Adrenal gland (tissue), 9 donors: ENCODE measurements at regions not wholly inside any gene's neighbourhood (a gene's known extent, or its start where the extent isn't known, plus 50 kb on each side); places are given as distances from the start of the nearest gene placed in this dataset.
"Not testable (repeated sequence)": the region's sequence is repeated elsewhere in the genome, so short reads cannot be mapped to it uniquely, and the experiment has no call there.

Experiments
- DNase-seq, 7 donors: peaks; one replicate each; pipeline ENCODE4 v3.0.0-alpha.2; 2019 to 2020
- H3K27ac ChIP-seq, 5 donors: fragments of 200-600 bp; sonication (generic) in 4 of 5; 1 replicate in 3 of 5; 2 replicates in 2 of 5; pipeline versions ENCODE4 v1.5.1 to v1.8.0; 2016 to 2020; ENCODE audit warnings: mild to moderate bottlenecking in 1 of 5
- H3K27me3 ChIP-seq: fragments of 200-600 bp; 2 replicates; pipeline ENCODE4 v1.8.0; 2021
- H3K36me3 ChIP-seq, 2 donors: fragments of 200-600 bp; replicated peaks in 1 of 2; 1 replicate in 1 of 2; 2 replicates in 1 of 2; pipeline versions ENCODE4 v1.5.1 to v1.8.0; 2018 to 2022
- H3K4me1 ChIP-seq, 2 donors: fragments of 200-600 bp; replicated peaks in 1 of 2; 1 replicate in 1 of 2; 2 replicates in 1 of 2; pipeline versions ENCODE4 v1.5.1 to v1.8.0; 2018 to 2021
- H3K4me3 ChIP-seq, 4 donors: fragments of 200-600 bp; sonication (generic) in 3 of 4; one replicate each; pipeline ENCODE4 v1.5.1; 2016 to 2018
- H3K9me3 ChIP-seq, 3 donors: fragments of 200-600 bp; sonication (generic) in 1 of 3; replicated peaks in 1 of 3; 1 replicate in 2 of 3; 2 replicates in 1 of 3; pipeline versions ENCODE4 v1.5.1 to v1.8.0; 2016 to 2021
- CTCF ChIP-seq, 6 experiments: fragments of 450-650 bp in 4 of 6; fragments of 200-600 bp in 2 of 6; sonication (generic) in 1 of 6; IDR thresholded peaks; 1 replicate in 5 of 6; 2 replicates in 1 of 6; pipeline versions ENCODE4 v1.5.1 to v1.8.0; 2016 to 2021; ENCODE audit warnings: antibody characterized with exemption in 6 of 6, mild to moderate bottlenecking in 2 of 6, moderate library complexity in 1 of 6
- POLR2A ChIP-seq, 2 donors: fragments of 450-650 bp; IDR thresholded peaks; one replicate each; pipeline ENCODE4 v1.6.1; 2017; ENCODE audit warnings: antibody characterized with exemption in 2 of 2, mild to moderate bottlenecking in 2 of 2, moderate library complexity in 1 of 2
- WGBS, 4 donors: extraction: QIAGEN DNeasy Blood & Tissue Kit in 2 of 4; methylation state at CpG; one replicate each; pipeline versions ENCODE4 v1.1.5 to v1.1.7; 2013 to 2017; 5-methylcytosine and 5-hydroxymethylcytosine counted together
- intact Hi-C, 2 donors: fragments of 100-400 bp; cut with DNase I; formaldehyde crosslinking; loops; one replicate each; pipeline versions ENCODE4 v1.14.1 to v1.15.0; 2022 to 2023
- donor health status: healthy with polysubstance abuse.
- donor health status: Bipolar disorder and iron deficiency.
- donor health status: DM: yes; HTN: yes; CAD: no.
- donor health status: DM: no; HTN: no; CAD: no.
- donor health status: DM: no; HTN: no; CAD: no.

- H3K9me3 ChIP-seq: no peaks in the 10 kb centered on the region
- DNase-seq: no peak
- H3K27ac ChIP-seq: no peak overlapping the region
- no peaks in the 10 kb centered on the region for H3K27me3 ChIP-seq
- no peaks in the 10 kb centered on the region for H3K4me1 ChIP-seq
- 65 to 81% (median 73%) methylated on average over 4 of the region's 4 CpGs for WGBS, 4 donors
- H3K36me3 ChIP-seq: no peaks in the 10 kb centered on the region
- no peak overlapping the region for H3K4me3 ChIP-seq
- TF ChIP-seq POLR2A (IDR thresholded peaks at IDR 0.05) (no peak), CTCF (IDR thresholded peaks at IDR 0.05) (no peak)
- intact Hi-C loops: no loop called here
Observed at GRCh38 chr10:129063212-129063611, 403.8 kb upstream of the MGMT start.

- intact Hi-C loops: no loop called here
- no peaks in the 10 kb centered on the region for H3K27me3 ChIP-seq
- H3K36me3 ChIP-seq: no peaks in the 10 kb centered on the region
- H3K27ac ChIP-seq: no peak overlapping the region
- H3K4me3 ChIP-seq: no peak overlapping the region
- TF ChIP-seq POLR2A (IDR thresholded peaks at IDR 0.05) (no peak), CTCF (IDR thresholded peaks at IDR 0.05) (no peak)
- 73 to 80% (median 77%) methylated on average over 5 of the region's 5 CpGs for WGBS, 4 donors
- H3K9me3 ChIP-seq: no peaks in the 10 kb centered on the region
- H3K4me1 ChIP-seq: no peaks in the 10 kb centered on the region
- no peak for DNase-seq
Observed at GRCh38 chr10:129063877-129064276, 403.2 kb upstream of the MGMT start.

GRCh38 chr10:129066529-129066928 lies 400.5 kb upstream of the MGMT start:
- intact Hi-C loops, H3K9me3 ChIP-seq, H3K27ac ChIP-seq, H3K27me3 ChIP-seq, H3K4me3 ChIP-seq, H3K36me3 ChIP-seq, DNase-seq, H3K4me1 ChIP-seq: not testable (repeated sequence)
- 75 to 88% (median 81%) methylated on average over 4 of the region's 4 CpGs for WGBS, 4 donors

- H3K9me3 ChIP-seq, H3K27ac ChIP-seq, intact Hi-C loops, DNase-seq, H3K4me3 ChIP-seq, H3K4me1 ChIP-seq, H3K27me3 ChIP-seq, H3K36me3 ChIP-seq: not testable (repeated sequence)
- WGBS, 4 donors: 73 to 99% (median 93%) methylated on average over 3 to 29 of the region's 29 CpGs
Observed at GRCh38 chr10:129071411-129071810, 395.6 kb upstream of the MGMT start.

- Histone ChIP-seq H3K36me3 (no peaks in the 10 kb centered on the region), H3K4me1 (no peaks in the 10 kb centered on the region), H3K9me3 (no peaks in the 10 kb centered on the region), H3K27ac (no peak overlapping the region), H3K4me3 (no peak overlapping the region), H3K27me3 (no peaks in the 10 kb centered on the region)
- TF ChIP-seq CTCF (IDR thresholded peaks at IDR 0.05) (no peak), POLR2A (IDR thresholded peaks at IDR 0.05) (no peak)
- intact Hi-C loops: no loop called here
- WGBS, 4 donors: 67 to 77% (median 71%) methylated on average over 3 of the region's 3 CpGs
- DNase-seq: no peak
Observed at GRCh38 chr10:129074939-129075338, 392.1 kb upstream of the MGMT start.
